Testis (tissue), 2 donors: ENCODE measurements at regions not wholly inside any gene's neighbourhood (a gene's known extent, or its start where the extent isn't known, plus 50 kb on each side); places are given as distances from the start of the nearest gene placed in this dataset.

Experiments
- POLR2A ChIP-seq: fragments of 450-650 bp; IDR thresholded peaks from one replicate; pipeline ENCODE4 v1.6.1; 2017; ENCODE audit warnings: antibody characterized with exemption, mild to moderate bottlenecking, moderate library complexity
- TF ChIP-seq, protein P1 (sequence below), 3 experiments: fragments of 450-650 bp in 2 of 3; fragments of 200-600 bp in 1 of 3; sonication (generic) in 1 of 3; IDR thresholded peaks; one replicate each; pipeline ENCODE4 v1.5.1; 2016 to 2019; ENCODE audit warnings: antibody characterized with exemption in 3 of 3, mild to moderate bottlenecking in 2 of 3, moderate library complexity in 1 of 3

DNA sequence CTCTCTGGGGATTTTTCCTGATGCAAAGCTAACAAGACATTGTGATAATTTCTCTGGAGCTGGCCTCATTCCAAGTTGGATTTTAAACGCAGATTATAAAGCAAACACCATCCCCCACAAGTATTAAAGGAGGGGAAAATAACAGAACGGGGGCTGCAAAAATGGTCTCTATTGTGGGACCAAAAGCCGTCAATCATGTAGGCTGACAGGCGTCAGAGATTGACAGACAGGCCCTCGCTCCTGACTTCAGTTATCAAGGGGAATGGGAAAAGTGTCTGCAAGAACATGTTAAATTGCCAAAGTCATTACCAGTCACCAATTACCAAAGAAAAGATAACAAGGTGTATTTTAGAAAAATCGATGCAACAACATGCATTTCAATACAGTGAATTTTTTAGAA, 307.4 kb upstream of the POU3F1 start:
- TF ChIP-seq, protein P1, sequence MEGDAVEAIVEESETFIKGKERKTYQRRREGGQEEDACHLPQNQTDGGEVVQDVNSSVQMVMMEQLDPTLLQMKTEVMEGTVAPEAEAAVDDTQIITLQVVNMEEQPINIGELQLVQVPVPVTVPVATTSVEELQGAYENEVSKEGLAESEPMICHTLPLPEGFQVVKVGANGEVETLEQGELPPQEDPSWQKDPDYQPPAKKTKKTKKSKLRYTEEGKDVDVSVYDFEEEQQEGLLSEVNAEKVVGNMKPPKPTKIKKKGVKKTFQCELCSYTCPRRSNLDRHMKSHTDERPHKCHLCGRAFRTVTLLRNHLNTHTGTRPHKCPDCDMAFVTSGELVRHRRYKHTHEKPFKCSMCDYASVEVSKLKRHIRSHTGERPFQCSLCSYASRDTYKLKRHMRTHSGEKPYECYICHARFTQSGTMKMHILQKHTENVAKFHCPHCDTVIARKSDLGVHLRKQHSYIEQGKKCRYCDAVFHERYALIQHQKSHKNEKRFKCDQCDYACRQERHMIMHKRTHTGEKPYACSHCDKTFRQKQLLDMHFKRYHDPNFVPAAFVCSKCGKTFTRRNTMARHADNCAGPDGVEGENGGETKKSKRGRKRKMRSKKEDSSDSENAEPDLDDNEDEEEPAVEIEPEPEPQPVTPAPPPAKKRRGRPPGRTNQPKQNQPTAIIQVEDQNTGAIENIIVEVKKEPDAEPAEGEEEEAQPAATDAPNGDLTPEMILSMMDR (IDR thresholded peaks at IDR 0.05), result no peak
- no peak for TF ChIP-seq POLR2A
